Gastrocnemius medialis (tissue), 4 donors: ENCODE measurements at regions not wholly inside any gene's neighbourhood (a gene's known extent, or its start where the extent isn't known, plus 50 kb on each side); places are given as distances from the start of the nearest gene placed in this dataset.

Source experiments
- ATAC-seq, 2 donors: fragments of 150-250 bp; one replicate each; pipeline ENCODE4 v1.9.1; 2016
- DNase-seq, 2 donors: peaks; one replicate each; pipeline ENCODE4 v3.0.0-alpha.2; 2019
- H3K27ac ChIP-seq, 4 donors: fragments of 200-600 bp; sonication (generic); 1 replicate in 1 of 4; 2 replicates in 3 of 4; pipeline ENCODE4 v1.5.1; 2016 to 2018; ENCODE audit warnings: mild to moderate bottlenecking in 2 of 4, moderate library complexity in 1 of 4
- H3K27me3 ChIP-seq, 3 donors: fragments of 200-600 bp; sonication (generic) in 2 of 3; 1 replicate in 1 of 3; 2 replicates in 2 of 3; pipeline versions ENCODE4 v1.5.1 to v1.6.0; 2016 to 2019; ENCODE audit warnings: mild to moderate bottlenecking in 1 of 3, moderate library complexity in 1 of 3
- H3K36me3 ChIP-seq, 2 donors: fragments of 200-600 bp; sonication (generic) in 1 of 2; one replicate each; pipeline ENCODE4 v1.5.1; 2017 to 2018
- H3K4me1 ChIP-seq, 2 donors: fragments of 200-600 bp; sonication (generic) in 1 of 2; one replicate each; pipeline ENCODE4 v1.5.1; 2016 to 2017; ENCODE audit warnings: mild to moderate bottlenecking in 2 of 2
- H3K4me3 ChIP-seq, 4 donors: fragments of 200-600 bp; sonication (generic) in 3 of 4; 1 replicate in 1 of 4; 2 replicates in 3 of 4; pipeline ENCODE4 v1.5.1; 2016 to 2019; ENCODE audit warnings: mild to moderate bottlenecking in 2 of 4
- H3K9me3 ChIP-seq, 3 donors: fragments of 200-600 bp; sonication (generic) in 2 of 3; 1 replicate in 1 of 3; 2 replicates in 2 of 3; pipeline ENCODE4 v1.5.1; 2016 to 2019
- CTCF ChIP-seq, 5 experiments: fragments of 450-650 bp in 3 of 5; fragments of 200-600 bp in 2 of 5; sonication (generic) in 2 of 5; IDR thresholded peaks in 4 of 5; conservative IDR thresholded peaks in 1 of 5; 1 replicate in 4 of 5; 2 replicates in 1 of 5; pipeline ENCODE4 v1.5.1; 2016 to 2019; ENCODE audit warnings: antibody characterized with exemption in 5 of 5, mild to moderate bottlenecking in 3 of 5, moderate library complexity in 3 of 5
- POLR2A ChIP-seq, 2 donors: fragments of 450-650 bp; IDR thresholded peaks; one replicate each; pipeline ENCODE4 v1.6.1; 2017; ENCODE audit warnings: antibody characterized with exemption in 2 of 2, mild to moderate bottlenecking in 2 of 2, moderate library complexity in 2 of 2
- in situ Hi-C, 4 donors: fragments of 200-750 bp; cut with MboI; loops; one replicate each; pipeline versions ENCODE4 v1.15.0 to v1.8.0; 2017; ENCODE audit warnings: low sequenced_read_pairs in 4 of 4
- intact Hi-C: fragments of 100-400 bp; cut with DNase I; formaldehyde crosslinking; loops from one replicate; pipeline ENCODE4 v1.15.1; 2023; ENCODE audit warnings: low total_unique reads

- ATAC-seq, result no peak
- no peak overlapping the region for H3K4me3 ChIP-seq
- peaks cover 28 to 48% (median 45%) of the 10 kb centered on the region in 3 donors for H3K27me3 ChIP-seq
- H3K9me3 ChIP-seq, result no peaks in the 10 kb centered on the region
- H3K27ac ChIP-seq, result no peak overlapping the region
- H3K4me1 ChIP-seq, result no peaks in the 10 kb centered on the region
- intact Hi-C loops (no loop called here), in situ Hi-C loops (no loop called here)
- TF ChIP-seq CTCF (IDR thresholded peaks at IDR 0.05 in 4 of 5, conservative IDR thresholded peaks at IDR 0.05 in 1 of 5) (no peak), POLR2A (IDR thresholded peaks at IDR 0.05) (no peak)
- no peaks in the 10 kb centered on the region for H3K36me3 ChIP-seq
- no peak for DNase-seq
Observed at GRCh38 chr20:63128956-63129355, 87.0 kb downstream of the YTHDF1 start.

- no peaks in the 10 kb centered on the region for H3K36me3 ChIP-seq
- TF ChIP-seq CTCF (IDR thresholded peaks at IDR 0.05 in 4 of 5, conservative IDR thresholded peaks at IDR 0.05 in 1 of 5) (no peak), POLR2A (IDR thresholded peaks at IDR 0.05) (no peak)
- H3K27ac ChIP-seq, result no peak overlapping the region
- peaks cover 28 to 45% (median 43%) of the 10 kb centered on the region in 3 donors for H3K27me3 ChIP-seq
- intact Hi-C loops (no loop called here), in situ Hi-C loops (no loop called here)
- no peak overlapping the region for H3K4me3 ChIP-seq
- DNase-seq (no peak), ATAC-seq (no peak)
- no peaks in the 10 kb centered on the region for H3K4me1 ChIP-seq
- no peaks in the 10 kb centered on the region for H3K9me3 ChIP-seq
Observed at GRCh38 chr20:63128367-63128766, 87.6 kb downstream of the YTHDF1 start.

GRCh38 chr20:63127700-63128364 is 88.1 kb downstream of the YTHDF1 start:
- TF ChIP-seq POLR2A (IDR thresholded peaks at IDR 0.05) (no peak), CTCF (IDR thresholded peaks at IDR 0.05 in 4 of 5, conservative IDR thresholded peaks at IDR 0.05 in 1 of 5) (no peak)
- H3K27ac ChIP-seq, result no peak overlapping the region
- peaks cover 31 to 45% (median 39%) of the 10 kb centered on the region in 3 donors for H3K27me3 ChIP-seq
- in situ Hi-C loops (no loop called here), intact Hi-C loops (no loop called here)
- ATAC-seq, result no peak
- DNase-seq, result no peak
- H3K9me3 ChIP-seq, result no peaks in the 10 kb centered on the region
- H3K36me3 ChIP-seq, result no peaks in the 10 kb centered on the region
- H3K4me1 ChIP-seq, result no peaks in the 10 kb centered on the region
- no peak overlapping the region for H3K4me3 ChIP-seq

GRCh38 chr20:63126876-63127699 is 88.8 kb downstream of the YTHDF1 start:
- intact Hi-C loops, result no loop called here
- in situ Hi-C loops, result no loop called here
- H3K27ac ChIP-seq, result no peak overlapping the region
- no peak overlapping the region for H3K4me3 ChIP-seq
- no peaks in the 10 kb centered on the region for H3K36me3 ChIP-seq
- DNase-seq (no peak), ATAC-seq (no peak)
- TF ChIP-seq CTCF (IDR thresholded peaks at IDR 0.05 in 4 of 5, conservative IDR thresholded peaks at IDR 0.05 in 1 of 5) (no peak), POLR2A (IDR thresholded peaks at IDR 0.05) (no peak)
- no peaks in the 10 kb centered on the region for H3K4me1 ChIP-seq
- H3K27me3 ChIP-seq, result peaks cover 39 to 49% (median 39%) of the 10 kb centered on the region in 3 donors
- no peaks in the 10 kb centered on the region for H3K9me3 ChIP-seq
